ENCODE measurements at regions not wholly inside any gene's neighbourhood (a gene's known extent, or its start where the extent isn't known, plus 50 kb on each side); places are given as distances from the start of the nearest gene placed in this dataset.
"Not testable (repeated sequence)": the region's sequence is repeated elsewhere in the genome, so short reads cannot be mapped to it uniquely, and the experiment has no call there.

DNA sequence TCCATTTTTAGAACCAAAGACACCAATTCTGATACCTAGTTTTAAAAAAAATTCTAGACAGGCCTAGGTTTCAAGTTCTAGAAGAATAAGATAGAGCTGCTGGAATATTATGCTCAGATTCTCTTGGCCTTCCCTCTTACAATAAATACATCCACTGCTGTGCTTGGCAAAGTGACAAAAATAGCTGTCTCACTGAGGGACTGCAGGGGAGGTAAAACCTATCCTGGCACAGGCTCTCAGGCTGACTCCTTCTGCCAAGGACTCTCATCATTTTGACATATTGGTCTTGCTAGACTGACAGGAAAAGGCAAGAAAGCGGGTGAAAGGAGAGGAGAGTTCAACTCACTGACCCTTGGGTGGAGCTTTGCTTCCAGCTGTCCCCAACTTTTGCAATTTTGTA lies 197.0 kb upstream of the LHX8 start:
- Histone ChIP-seq H3K36me3 (ENCODE audit: control insufficient read depth, insufficient read depth, low read length) (no peaks in the 10 kb centered on the region), H3K27ac (ENCODE audit: low read depth, low read length, severe bottlenecking) (no peak overlapping the region), H3K4me3 (ENCODE audit: extremely low read depth, insufficient read depth, low read length, poor library complexity, severe bottlenecking) (no peak overlapping the region), H3K4me1 (ENCODE audit: control insufficient read depth, insufficient read depth, low read length, poor library complexity, severe bottlenecking) (no peaks in the 10 kb centered on the region), H3K9me3 (ENCODE audit: control insufficient read depth, low read length) (no peaks in the 10 kb centered on the region)
- WGBS, 2 experiments (ENCODE audit: insufficient coverage in 2 of 2) = 30 to 50% methylated on average over 1 of the region's 1 CpG

DNA sequence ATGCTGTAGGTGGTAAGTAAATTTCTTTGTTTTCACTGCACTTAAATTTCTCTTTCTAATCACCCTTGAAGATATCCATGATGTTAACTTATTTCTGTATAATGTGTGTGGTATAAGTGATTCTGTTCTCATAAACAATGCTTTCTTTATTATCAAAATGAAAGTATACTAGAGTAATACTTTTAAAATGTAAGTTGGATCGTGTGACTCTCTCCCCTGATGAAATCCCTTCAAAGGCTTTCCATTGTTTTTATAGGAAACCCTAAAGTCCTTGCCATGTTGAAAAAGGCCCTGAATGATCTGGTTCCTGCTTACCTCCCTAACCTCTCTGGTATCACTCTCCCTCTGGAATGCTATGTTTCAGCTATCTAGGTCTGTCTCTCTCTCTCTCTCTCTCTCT lies 191.1 kb upstream of the LHX8 start:
- H3K4me3 ChIP-seq (ENCODE audit: extremely low read depth, insufficient read depth, low read length, poor library complexity, severe bottlenecking) = no peak overlapping the region
- no peak overlapping the region for H3K27ac ChIP-seq (ENCODE audit: low read depth, low read length, severe bottlenecking)
- no peaks in the 10 kb centered on the region for H3K4me1 ChIP-seq (ENCODE audit: control insufficient read depth, insufficient read depth, low read length, poor library complexity, severe bottlenecking)
- H3K9me3 ChIP-seq (ENCODE audit: control insufficient read depth, low read length) = no peaks in the 10 kb centered on the region
- H3K36me3 ChIP-seq (ENCODE audit: control insufficient read depth, insufficient read depth, low read length) = no peaks in the 10 kb centered on the region
- no CpG with 5 or more reads among the region's 1 CpG for WGBS, 2 experiments (ENCODE audit: insufficient coverage in 2 of 2)

DNA sequence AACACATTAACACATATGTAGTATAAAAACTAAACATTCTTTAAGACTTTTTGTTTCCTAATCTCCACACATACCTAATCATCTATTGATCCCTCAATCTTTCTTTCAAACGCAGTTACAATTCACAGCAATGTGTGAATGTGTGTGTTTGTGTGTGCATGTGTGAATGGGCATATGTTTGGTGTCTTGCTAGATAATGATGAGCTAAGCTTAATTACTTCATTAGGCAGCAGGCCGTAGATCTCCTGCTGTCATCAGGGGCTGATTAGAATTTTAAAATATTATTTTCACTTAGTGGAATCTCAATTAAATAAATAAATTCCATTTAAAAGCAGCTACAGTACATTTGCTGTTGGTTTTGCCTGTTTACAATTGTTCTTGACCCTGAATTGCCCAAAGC lies 187.8 kb upstream of the LHX8 start:
- no peak overlapping the region for H3K4me3 ChIP-seq (ENCODE audit: extremely low read depth, insufficient read depth, low read length, poor library complexity, severe bottlenecking)
- H3K9me3 ChIP-seq (ENCODE audit: control insufficient read depth, low read length) = no peaks in the 10 kb centered on the region
- no peak overlapping the region for H3K27ac ChIP-seq (ENCODE audit: low read depth, low read length, severe bottlenecking)
- no peaks in the 10 kb centered on the region for H3K4me1 ChIP-seq (ENCODE audit: control insufficient read depth, insufficient read depth, low read length, poor library complexity, severe bottlenecking)
- no CpG with 5 or more reads among the region's 2 CpGs for WGBS, 2 experiments (ENCODE audit: insufficient coverage in 2 of 2)
- no peaks in the 10 kb centered on the region for H3K36me3 ChIP-seq (ENCODE audit: control insufficient read depth, insufficient read depth, low read length)

DNA sequence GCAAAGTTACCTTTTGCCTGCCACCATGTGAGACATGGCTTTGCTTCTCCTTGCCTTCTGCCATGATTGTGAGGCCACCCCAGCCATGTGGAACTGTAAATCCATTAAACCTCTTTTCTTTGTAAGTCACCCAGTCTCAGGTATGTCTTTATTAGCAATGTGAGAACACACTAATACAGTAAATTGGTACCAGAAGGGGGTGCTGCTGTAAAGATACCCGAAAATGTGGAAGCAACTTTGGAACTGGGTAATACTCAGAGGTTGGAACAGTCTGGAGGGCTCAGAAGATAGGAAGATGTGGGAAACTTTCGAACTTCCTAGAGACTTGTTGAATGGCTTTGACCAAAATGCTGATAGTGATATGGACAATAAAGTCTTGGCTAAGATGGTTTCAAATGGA lies 184.8 kb upstream of the LHX8 start:
- H3K4me1 ChIP-seq (ENCODE audit: control insufficient read depth, insufficient read depth, low read length, poor library complexity, severe bottlenecking); H3K36me3 ChIP-seq (ENCODE audit: control insufficient read depth, insufficient read depth, low read length); H3K4me3 ChIP-seq (ENCODE audit: extremely low read depth, insufficient read depth, low read length, poor library complexity, severe bottlenecking); H3K27ac ChIP-seq (ENCODE audit: low read depth, low read length, severe bottlenecking); H3K9me3 ChIP-seq (ENCODE audit: control insufficient read depth, low read length): not testable (repeated sequence)
- WGBS, 2 experiments (ENCODE audit: insufficient coverage in 2 of 2) = 85 to 86% methylated on average over 2 of the region's 2 CpGs

DNA sequence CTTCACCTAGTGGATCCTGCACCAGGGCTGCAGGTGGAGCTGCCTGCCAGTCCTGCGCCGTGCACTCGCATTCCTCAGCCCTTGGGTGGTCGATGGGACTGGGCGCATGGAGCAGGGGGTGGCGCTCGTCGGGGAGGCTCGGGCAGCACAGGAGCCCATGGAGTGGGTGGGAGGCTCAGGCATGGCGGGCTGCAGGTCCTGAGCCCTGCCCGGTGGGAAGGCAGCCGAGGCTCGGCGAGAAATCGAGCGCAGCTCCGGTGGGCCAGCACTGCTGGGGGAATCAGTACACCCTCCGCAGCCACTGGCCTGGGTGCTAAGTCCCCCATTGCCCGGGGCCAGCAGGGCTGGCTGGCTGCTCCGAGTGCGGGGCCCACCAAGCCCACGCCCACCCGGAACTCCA lies 182.2 kb upstream of the LHX8 start:
- H3K36me3 ChIP-seq (ENCODE audit: control insufficient read depth, insufficient read depth, low read length); H3K4me3 ChIP-seq (ENCODE audit: extremely low read depth, insufficient read depth, low read length, poor library complexity, severe bottlenecking); H3K4me1 ChIP-seq (ENCODE audit: control insufficient read depth, insufficient read depth, low read length, poor library complexity, severe bottlenecking); H3K27ac ChIP-seq (ENCODE audit: low read depth, low read length, severe bottlenecking); H3K9me3 ChIP-seq (ENCODE audit: control insufficient read depth, low read length): not testable (repeated sequence)
- WGBS, 2 experiments (ENCODE audit: insufficient coverage in 2 of 2) = 96 to 100% methylated on average over 2 to 13 of the region's 23 CpGs

DNA sequence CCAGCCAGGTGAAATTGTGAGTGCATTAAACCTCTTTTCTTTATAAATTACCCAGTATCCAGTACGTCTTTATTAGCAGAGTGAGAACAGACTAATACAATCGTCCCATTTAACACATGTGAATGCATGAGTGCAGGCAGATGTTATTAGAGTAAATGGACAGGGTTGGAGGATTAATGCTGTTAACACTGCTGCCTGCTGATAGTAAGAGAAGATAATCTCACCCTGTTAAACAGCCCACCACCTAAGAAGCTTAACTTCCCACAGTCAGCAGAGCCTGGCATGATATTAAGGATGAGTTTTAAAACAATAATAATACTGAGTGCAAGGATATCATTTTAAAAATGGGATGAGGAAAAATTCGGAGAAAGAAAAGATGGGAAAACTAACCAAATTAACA lies 181.4 kb upstream of the LHX8 start:
- Histone ChIP-seq H3K4me3 (ENCODE audit: extremely low read depth, insufficient read depth, low read length, poor library complexity, severe bottlenecking) (no peak overlapping the region), H3K4me1 (ENCODE audit: control insufficient read depth, insufficient read depth, low read length, poor library complexity, severe bottlenecking) (no peaks in the 10 kb centered on the region), H3K36me3 (ENCODE audit: control insufficient read depth, insufficient read depth, low read length) (no peaks in the 10 kb centered on the region), H3K9me3 (ENCODE audit: control insufficient read depth, low read length) (no peaks in the 10 kb centered on the region), H3K27ac (ENCODE audit: low read depth, low read length, severe bottlenecking) (no peak overlapping the region)
- no CpG with 5 or more reads among the region's 3 CpGs for WGBS, 2 experiments (ENCODE audit: insufficient coverage in 2 of 2)

DNA sequence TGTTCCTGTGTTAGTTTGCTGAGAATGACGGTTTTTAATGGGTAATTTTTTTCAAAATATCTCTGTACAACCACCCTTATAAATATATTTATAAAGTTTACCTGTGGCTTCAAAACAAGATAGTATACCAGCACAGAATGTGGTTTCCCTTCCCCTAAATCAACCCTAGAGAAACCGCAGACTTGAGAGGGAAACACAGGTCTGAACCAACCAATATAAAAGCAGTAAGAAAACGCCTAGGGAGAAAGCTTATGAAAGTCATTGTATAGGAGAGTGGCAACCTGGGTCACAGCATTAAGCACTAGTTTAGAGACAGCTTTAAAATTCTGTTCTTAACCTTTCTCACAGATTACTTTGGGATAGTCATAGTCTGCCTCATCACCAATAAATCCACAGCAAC lies 180.6 kb upstream of the LHX8 start:
- Histone ChIP-seq H3K27ac (ENCODE audit: low read depth, low read length, severe bottlenecking) (no peak overlapping the region), H3K36me3 (ENCODE audit: control insufficient read depth, insufficient read depth, low read length) (no peaks in the 10 kb centered on the region), H3K9me3 (ENCODE audit: control insufficient read depth, low read length) (no peaks in the 10 kb centered on the region), H3K4me3 (ENCODE audit: extremely low read depth, insufficient read depth, low read length, poor library complexity, severe bottlenecking) (no peak overlapping the region), H3K4me1 (ENCODE audit: control insufficient read depth, insufficient read depth, low read length, poor library complexity, severe bottlenecking) (no peaks in the 10 kb centered on the region)
- WGBS, 2 experiments (ENCODE audit: insufficient coverage in 2 of 2) = 100% methylated on average over 1 of the region's 3 CpGs; no CpG with 5 or more reads in 1 of the 2 experiments

DNA sequence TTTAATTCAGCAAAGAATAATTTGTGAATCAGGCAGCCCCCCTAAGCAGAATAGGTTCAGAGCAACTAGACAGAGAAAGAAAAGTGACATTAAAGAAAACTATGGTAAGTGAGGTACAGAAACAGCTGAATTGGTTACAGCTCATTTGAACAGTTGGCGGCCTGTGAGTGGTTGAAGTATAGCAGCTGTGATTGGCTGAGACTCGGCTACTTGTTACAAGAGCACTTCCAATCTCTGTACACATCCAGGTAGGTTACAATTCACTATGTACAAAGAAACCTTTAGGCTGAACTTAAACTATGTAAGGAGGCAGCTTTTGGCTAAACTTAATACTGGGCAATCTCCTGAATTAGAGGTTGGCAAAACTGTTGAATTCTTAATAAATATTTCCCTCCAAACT lies 171.1 kb upstream of the LHX8 start:
- H3K27ac ChIP-seq (ENCODE audit: low read depth, low read length, severe bottlenecking) = no peak overlapping the region
- no peaks in the 10 kb centered on the region for H3K9me3 ChIP-seq (ENCODE audit: control insufficient read depth, low read length)
- H3K4me1 ChIP-seq (ENCODE audit: control insufficient read depth, insufficient read depth, low read length, poor library complexity, severe bottlenecking) = no peaks in the 10 kb centered on the region
- no peak overlapping the region for H3K4me3 ChIP-seq (ENCODE audit: extremely low read depth, insufficient read depth, low read length, poor library complexity, severe bottlenecking)
- H3K36me3 ChIP-seq (ENCODE audit: control insufficient read depth, insufficient read depth, low read length) = no peaks in the 10 kb centered on the region
- no CpG with 5 or more reads among the region's 2 CpGs for WGBS, 2 experiments (ENCODE audit: insufficient coverage in 2 of 2)

DNA sequence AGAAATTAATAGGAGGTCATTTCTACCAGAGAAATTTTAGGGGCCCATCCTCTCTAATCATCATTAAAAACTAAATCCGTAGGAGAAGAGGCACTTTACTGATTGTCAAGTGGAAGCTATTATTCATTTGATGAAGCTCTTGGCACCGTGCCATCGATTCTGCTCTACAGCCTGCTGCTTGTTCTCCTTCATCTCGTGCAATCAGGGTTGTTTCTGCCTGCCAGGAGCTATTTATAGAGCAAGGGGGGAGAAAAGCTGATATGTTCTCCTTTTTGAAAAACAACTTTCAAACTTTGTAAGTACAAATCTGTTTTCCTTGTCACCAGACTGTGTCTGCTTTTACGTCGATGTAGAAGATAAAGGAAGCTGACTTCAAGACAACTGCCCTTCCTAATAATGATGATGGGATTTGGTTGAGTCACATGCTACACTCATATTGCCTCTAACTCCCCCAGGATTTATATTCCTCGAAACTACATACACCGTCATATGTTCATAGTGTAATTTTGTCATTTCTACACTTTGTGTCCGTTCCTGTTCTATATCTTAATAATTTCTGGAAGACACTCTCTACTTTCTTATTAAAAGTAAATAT lies 169.6 kb upstream of the LHX8 start:
- H3K9me3 ChIP-seq (ENCODE audit: control insufficient read depth, low read length) = no peaks in the 10 kb centered on the region
- WGBS, 2 experiments (ENCODE audit: insufficient coverage in 2 of 2) = 82% methylated on average over 3 of the region's 9 CpGs; no CpG with 5 or more reads in 1 of the 2 experiments

DNA sequence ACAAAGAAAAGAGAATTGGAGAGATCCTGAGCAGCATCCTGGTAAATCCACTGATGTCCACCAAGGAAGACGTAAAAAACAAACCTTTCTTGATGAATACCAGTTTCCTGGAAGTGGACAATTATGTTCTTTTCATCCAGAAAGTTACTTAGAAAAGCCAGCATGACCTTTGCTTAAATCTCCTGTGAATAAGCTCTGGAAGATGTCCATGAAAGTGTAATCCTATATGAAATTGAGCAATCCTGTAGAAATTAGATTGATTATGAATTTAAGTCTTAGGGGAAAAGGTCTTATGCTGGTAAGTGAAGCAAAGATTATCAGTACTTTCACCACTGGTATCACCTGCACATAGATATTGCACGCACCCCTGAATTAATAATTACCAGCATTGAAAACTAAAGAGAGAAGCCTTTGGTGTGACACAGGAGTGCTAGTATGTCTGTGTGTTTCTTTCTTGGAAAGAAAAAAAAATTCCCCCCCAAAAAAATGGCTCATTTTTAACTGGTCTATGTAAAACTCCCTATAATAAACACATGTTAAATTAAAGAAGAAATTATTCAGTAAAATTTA lies 164.5 kb upstream of the LHX8 start:
- 80 to 100% methylated on average over 1 of the region's 2 CpGs for WGBS, 2 experiments (ENCODE audit: insufficient coverage in 2 of 2)
- Histone ChIP-seq H3K27ac (ENCODE audit: low read depth, low read length, severe bottlenecking) (no peak overlapping the region), H3K9me3 (ENCODE audit: control insufficient read depth, low read length) (no peaks in the 10 kb centered on the region), H3K36me3 (ENCODE audit: control insufficient read depth, insufficient read depth, low read length) (no peaks in the 10 kb centered on the region), H3K4me1 (ENCODE audit: control insufficient read depth, insufficient read depth, low read length, poor library complexity, severe bottlenecking) (no peaks in the 10 kb centered on the region), H3K4me3 (ENCODE audit: extremely low read depth, insufficient read depth, low read length, poor library complexity, severe bottlenecking) (no peak overlapping the region)

More for the DNA sequence above, 169.6 kb upstream of the LHX8 start:
- H3K4me3 ChIP-seq (ENCODE audit: extremely low read depth, insufficient read depth, low read length, poor library complexity, severe bottlenecking) = no peak overlapping the region
- no peaks in the 10 kb centered on the region for H3K4me1 ChIP-seq (ENCODE audit: control insufficient read depth, insufficient read depth, low read length, poor library complexity, severe bottlenecking)
- no peaks in the 10 kb centered on the region for H3K36me3 ChIP-seq (ENCODE audit: control insufficient read depth, insufficient read depth, low read length)
- no peak overlapping the region for H3K27ac ChIP-seq (ENCODE audit: low read depth, low read length, severe bottlenecking)

DNA sequence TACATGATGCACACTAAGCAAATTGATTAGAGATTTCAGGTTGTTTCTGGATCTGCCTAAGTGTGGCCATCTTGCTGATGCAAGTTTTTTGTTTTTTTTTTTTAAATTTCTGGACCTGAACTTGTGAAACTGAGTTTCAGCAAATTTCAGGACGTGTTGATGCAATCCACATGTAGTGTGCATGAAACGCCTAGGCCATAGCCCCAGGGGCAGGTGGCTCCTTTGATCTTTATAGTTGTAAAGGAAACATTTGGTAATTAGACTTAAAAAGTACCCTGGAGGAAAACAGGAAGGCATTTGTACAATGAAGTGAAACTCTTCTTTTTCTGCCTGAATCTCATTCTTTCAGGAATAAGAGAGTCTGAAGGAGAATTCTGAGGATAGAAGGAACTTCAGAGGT lies 162.2 kb upstream of the LHX8 start:
- Histone ChIP-seq H3K36me3 (ENCODE audit: control insufficient read depth, insufficient read depth, low read length) (no peaks in the 10 kb centered on the region), H3K9me3 (ENCODE audit: control insufficient read depth, low read length) (no peaks in the 10 kb centered on the region), H3K27ac (ENCODE audit: low read depth, low read length, severe bottlenecking) (no peak overlapping the region), H3K4me1 (ENCODE audit: control insufficient read depth, insufficient read depth, low read length, poor library complexity, severe bottlenecking) (no peaks in the 10 kb centered on the region), H3K4me3 (ENCODE audit: extremely low read depth, insufficient read depth, low read length, poor library complexity, severe bottlenecking) (no peak overlapping the region)
- 33 to 73% methylated on average over 1 to 2 of the region's 2 CpGs for WGBS, 2 experiments (ENCODE audit: insufficient coverage in 2 of 2)
